T-helper 17 cell (primary cell): ENCODE measurements at regions not wholly inside any gene's neighbourhood (a gene's known extent, or its start where the extent isn't known, plus 50 kb on each side); places are given as distances from the start of the nearest gene placed in this dataset.
"Not testable (repeated sequence)": the region's sequence is repeated elsewhere in the genome, so short reads cannot be mapped to it uniquely, and the experiment has no call there.

ENCODE experiments used
- ATAC-seq: fragments of 150-1000 bp; cut with Tn5 transposase; 2 replicates; pipeline ENCODE4 v1.10.0; 2021; ENCODE audit warnings: mild to moderate bottlenecking, moderate library complexity
- DNase-seq, 3 donors: peaks; one replicate each; pipeline versions ENCODE4 v3.0.0 to v3.0.0-alpha.2; 2020 to 2021
- H3K9me3 ChIP-seq: one replicate; pipeline ENCODE4 v1.7.0; 2013; ENCODE audit warnings: low read length, mild to moderate bottlenecking; ENCODE audit not compliant: control insufficient read depth, poor library complexity, severe bottlenecking
- H3K27ac Mint-ChIP-seq: one replicate; pipeline ENCODE4 v1.8.0; 2022; ENCODE audit warnings: mild to moderate bottlenecking, moderate library complexity, mixed read lengths
- H3K27me3 Mint-ChIP-seq: one replicate; pipeline ENCODE4 v1.8.0; 2022; ENCODE audit warnings: mixed read lengths
- H3K36me3 Mint-ChIP-seq: one replicate; pipeline ENCODE4 v1.8.0; 2022; ENCODE audit warnings: low read depth, mixed read lengths
- H3K4me1 Mint-ChIP-seq: one replicate; pipeline ENCODE4 v1.8.0; 2022; ENCODE audit warnings: mild to moderate bottlenecking, mixed read lengths
- H3K4me3 Mint-ChIP-seq: one replicate; pipeline ENCODE4 v1.8.0; 2022; ENCODE audit warnings: mild to moderate bottlenecking, moderate library complexity, mixed read lengths

DNA sequence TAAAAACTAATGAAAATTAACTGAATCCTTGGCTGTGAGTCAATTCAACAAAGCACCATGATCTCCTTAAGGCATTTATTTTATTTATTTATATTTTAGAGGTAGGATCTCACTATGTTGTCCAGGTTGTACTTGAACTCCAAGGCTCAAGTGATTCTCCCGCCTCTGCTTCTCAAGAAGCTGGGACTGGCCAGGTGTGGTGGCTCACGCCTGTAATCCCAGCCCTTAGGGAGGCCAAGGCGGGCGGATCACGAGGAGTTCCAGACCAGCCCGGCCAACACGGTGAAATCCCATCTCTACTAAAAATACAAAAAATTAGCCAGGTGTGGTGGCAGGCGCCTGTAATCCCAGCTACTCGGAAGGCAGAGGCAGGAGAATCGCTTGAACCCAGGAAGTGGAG, 52.1 kb upstream of the MAP4 start:
- not testable (repeated sequence) for H3K4me3 Mint-ChIP-seq, H3K9me3 ChIP-seq, H3K36me3 Mint-ChIP-seq, DNase-seq, H3K27me3 Mint-ChIP-seq, H3K27ac Mint-ChIP-seq, ATAC-seq
- H3K4me1 Mint-ChIP-seq = peaks cover 28% of the 10 kb centered on the region

DNA sequence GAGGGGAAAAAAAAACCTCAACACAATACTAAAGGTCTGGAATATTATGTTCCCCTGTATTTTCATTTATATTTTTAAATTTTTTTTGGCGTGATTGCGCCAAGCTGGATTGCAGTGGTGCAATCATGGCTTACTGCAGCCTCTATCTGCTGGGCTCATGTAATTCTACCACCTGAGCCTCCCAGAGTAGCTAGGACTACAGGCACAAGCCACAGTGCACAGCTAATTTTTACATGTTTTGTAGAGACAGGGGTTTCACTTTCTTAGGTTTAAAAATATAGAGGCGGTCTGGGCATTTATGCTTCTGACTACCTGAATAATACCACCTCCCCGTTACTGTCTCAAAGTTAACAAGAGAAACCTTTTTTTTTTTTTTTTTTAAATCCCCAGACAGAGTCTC, 51.1 kb upstream of the MAP4 start:
- no peaks in the 10 kb centered on the region for H3K9me3 ChIP-seq
- Mint-ChIP-seq H3K27me3 (no peaks in the 10 kb centered on the region), H3K4me3 (no peak overlapping the region), H3K27ac (no peak overlapping the region), H3K36me3 (peaks cover 2% of the 10 kb centered on the region), H3K4me1 (peaks cover 27% of the 10 kb centered on the region)
- no peak for ATAC-seq
- no peak for DNase-seq
